ENCODE measurements at regions not wholly inside any gene's neighbourhood (a gene's known extent, or its start where the extent isn't known, plus 50 kb on each side); places are given as distances from the start of the nearest gene placed in this dataset.
A peak's percentile ranks its signal among the peaks of the same experiment; 100 is the strongest.

- TF ChIP-seq MED1 (CRISPR knock-in tag; IDR thresholded peaks at IDR 0.05) (no peak), ZNF362 (CRISPR knock-in tag; IDR thresholded peaks at IDR 0.05; ENCODE audit: borderline replicate concordance) (no peak)
These were observed 244.3 kb downstream of the ACTR3 start (continued) for GRCh38 chr2:114134146-114134545.

- no peak for ATAC-seq
- DNase-seq (ENCODE audit: low spot score) = no peak
- CTCF ChIA-PET (ENCODE audit: low intra/inter-chr PET ratio, low total read pairs) = no interaction called here
- FAIRE-seq = no peak
- BruUV-seq (replicated peaks) = no TSS peak
- H2AFZ ChIP-seq (ENCODE audit: low read length) = no peak overlapping the region
- in situ Hi-C loops (cut with HindIII; ENCODE audit: extremely low pct_ligation_motif_present, low pct_unique_long_range_greater_than_20kb) (no loop called here), intact Hi-C loops (cut with micrococcal nuclease; ENCODE audit: unreplicated experiment) (no loop called here)
- H3K27me3 ChIP-seq (ENCODE audit: control insufficient read depth in 1 of 2, insufficient read depth in 2 of 2, low read length in 2 of 2) = 0 out of 5 replicates have a peak, but pooled peaks cover 0 to 4% of the 10 kb centered on the region in 2 experiments
- no peaks in the 10 kb centered on the region for H4K20me1 ChIP-seq (ENCODE audit: insufficient read depth, low read length)
- no peaks in the 10 kb centered on the region for H3K4me1 ChIP-seq (ENCODE audit: insufficient read depth, low read length)
- no peak overlapping the region for H3K4me2 ChIP-seq (ENCODE audit: low read depth, low read length)
- no peak for TF ChIP-seq PREB (CRISPR knock-in tag; IDR thresholded peaks at IDR 0.05)
- peak; percentile 10; the same call in 1 of the 2 replicates for TF ChIP-seq USF2 (IDR thresholded peaks at IDR 0.05; ENCODE audit: low read depth, low read length)
- TF ChIP-seq USF2 (CRISPR knock-in tag; IDR thresholded peaks at IDR 0.05; ENCODE audit: borderline replicate concordance) = no peak
- no peaks in the 10 kb centered on the region for H3K9me3 ChIP-seq (ENCODE audit: low read length)
- H3K4me3 ChIP-seq (replicated peaks in 1 of 3; ENCODE audit: insufficient read depth in 1 of 3, low read depth in 2 of 3, low read length in 3 of 3) = no peak overlapping the region
- H3K36me3 ChIP-seq (replicated peaks in 1 of 2; ENCODE audit: control insufficient read depth in 1 of 2, insufficient read depth in 2 of 2, low read length in 2 of 2) = no peaks in the 10 kb centered on the region
- H3K9ac ChIP-seq (ENCODE audit: insufficient read depth, low read depth, low read length) = no peak overlapping the region
- POLR2A ChIA-PET = no interaction called here
- WGBS (ENCODE audit: low lambda C conversion rate) = 32% methylated on average over 5 of the region's 5 CpGs
- no peaks in the 10 kb centered on the region for H3K79me2 ChIP-seq (ENCODE audit: insufficient read depth, low read length)
- H3K27ac ChIP-seq (ENCODE audit: extremely low read length, insufficient read depth, low read length) = no peak overlapping the region
These were observed 249.7 kb downstream of the ACTR3 start for GRCh38 chr2:114139542-114139941.
